ENCODE measurements at regions not wholly inside any gene's neighbourhood (a gene's known extent, or its start where the extent isn't known, plus 50 kb on each side); places are given as distances from the start of the nearest gene placed in this dataset.

DNA sequence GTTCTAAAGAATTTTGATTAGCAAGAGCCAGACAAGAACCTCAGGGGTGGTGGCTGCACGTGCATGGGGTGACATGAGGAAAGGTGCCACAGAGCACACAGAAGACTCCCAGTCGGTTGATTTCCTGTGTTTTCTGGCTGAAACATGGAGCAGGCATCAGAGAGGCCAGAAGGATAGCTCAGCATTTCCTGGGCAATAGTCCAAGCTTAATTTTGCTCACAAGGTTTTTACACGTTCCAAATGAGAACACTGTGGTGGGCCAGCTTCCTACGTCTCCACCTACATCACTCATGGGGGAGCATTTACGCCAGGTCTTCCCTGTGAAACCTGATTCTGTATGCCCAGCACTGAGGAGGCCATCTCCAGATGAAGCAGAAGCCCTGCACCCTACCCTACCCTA lies 212.5 kb upstream of the CLNK start:
- TF ChIP-seq RAD21 (IDR thresholded peaks at IDR 0.05) (no peak), HNF4A (conservative IDR thresholded peaks at IDR 0.05) (no peak), FOXA1 (IDR thresholded peaks at IDR 0.05) (no peak), HNF4G (IDR thresholded peaks at IDR 0.05) (no peak), EGR1 (IDR thresholded peaks at IDR 0.05; ENCODE audit: low read depth in 2 of 2) (no peak), TAF1 (conservative IDR thresholded peaks at IDR 0.05) (no peak), FOXA2 (IDR thresholded peaks at IDR 0.05) (no peak), RXRA (IDR thresholded peaks at IDR 0.05) (no peak), JUND (IDR thresholded peaks at IDR 0.05) (no peak), YY1 (IDR thresholded peaks at IDR 0.05) (no peak), SP1 (IDR thresholded peaks at IDR 0.05) (no peak)
- TF ChIP-seq, protein P1, sequence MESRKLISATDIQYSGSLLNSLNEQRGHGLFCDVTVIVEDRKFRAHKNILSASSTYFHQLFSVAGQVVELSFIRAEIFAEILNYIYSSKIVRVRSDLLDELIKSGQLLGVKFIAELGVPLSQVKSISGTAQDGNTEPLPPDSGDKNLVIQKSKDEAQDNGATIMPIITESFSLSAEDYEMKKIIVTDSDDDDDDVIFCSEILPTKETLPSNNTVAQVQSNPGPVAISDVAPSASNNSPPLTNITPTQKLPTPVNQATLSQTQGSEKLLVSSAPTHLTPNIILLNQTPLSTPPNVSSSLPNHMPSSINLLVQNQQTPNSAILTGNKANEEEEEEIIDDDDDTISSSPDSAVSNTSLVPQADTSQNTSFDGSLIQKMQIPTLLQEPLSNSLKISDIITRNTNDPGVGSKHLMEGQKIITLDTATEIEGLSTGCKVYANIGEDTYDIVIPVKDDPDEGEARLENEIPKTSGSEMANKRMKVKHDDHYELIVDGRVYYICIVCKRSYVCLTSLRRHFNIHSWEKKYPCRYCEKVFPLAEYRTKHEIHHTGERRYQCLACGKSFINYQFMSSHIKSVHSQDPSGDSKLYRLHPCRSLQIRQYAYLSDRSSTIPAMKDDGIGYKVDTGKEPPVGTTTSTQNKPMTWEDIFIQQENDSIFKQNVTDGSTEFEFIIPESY (IDR thresholded peaks at IDR 0.05) = no peak
- TF ChIP-seq, protein P2, sequence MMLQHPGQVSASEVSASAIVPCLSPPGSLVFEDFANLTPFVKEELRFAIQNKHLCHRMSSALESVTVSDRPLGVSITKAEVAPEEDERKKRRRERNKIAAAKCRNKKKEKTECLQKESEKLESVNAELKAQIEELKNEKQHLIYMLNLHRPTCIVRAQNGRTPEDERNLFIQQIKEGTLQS (IDR thresholded peaks at IDR 0.05) = no peak
- H3K27me3 ChIP-seq (ENCODE audit: control insufficient read depth in 4 of 4, insufficient read depth in 4 of 4, low read length in 3 of 4) = no peaks in the 10 kb centered on the region
- H3K4me3 ChIP-seq (ENCODE audit: low read depth in 1 of 3, low read length in 3 of 3) = no peak overlapping the region
- H3K27ac ChIP-seq (ENCODE audit: low read depth in 1 of 2, low read length in 2 of 2) = no peak overlapping the region
- WGBS = 79% methylated on average over 5 of the region's 5 CpGs
- H3K9me3 ChIP-seq (ENCODE audit: control insufficient read depth in 4 of 4, low read length in 3 of 4) = no peaks in the 10 kb centered on the region
- DNase-seq (ENCODE audit: low spot score) = no peak
- no peaks in the 10 kb centered on the region for H3K4me1 ChIP-seq (ENCODE audit: control insufficient read depth in 4 of 4, insufficient read depth in 4 of 4, low read length in 3 of 4)
- no peak overlapping the region for H3K9ac ChIP-seq (ENCODE audit: low read depth in 1 of 2, low read length in 2 of 2)
- H3K36me3 ChIP-seq (ENCODE audit: control insufficient read depth in 4 of 4, insufficient read depth in 3 of 4, low read depth in 1 of 4, low read length in 3 of 4) = no peaks in the 10 kb centered on the region

- H3K9me3 ChIP-seq (ENCODE audit: control insufficient read depth in 4 of 4, low read length in 3 of 4) = no peaks in the 10 kb centered on the region
- H3K4me1 ChIP-seq (ENCODE audit: control insufficient read depth in 4 of 4, insufficient read depth in 4 of 4, low read length in 3 of 4) = no peaks in the 10 kb centered on the region
These were observed 208.8 kb upstream of the CLNK start for GRCh38 chr4:10893395-10893794.

GRCh38 chr4:10891866-10892265 lies 207.3 kb upstream of the CLNK start:
- Histone ChIP-seq H3K4me3 (ENCODE audit: low read depth in 1 of 3, low read length in 3 of 3) (no peak overlapping the region), H3K36me3 (ENCODE audit: control insufficient read depth in 4 of 4, insufficient read depth in 3 of 4, low read depth in 1 of 4, low read length in 3 of 4) (no peaks in the 10 kb centered on the region), H3K9me3 (ENCODE audit: control insufficient read depth in 4 of 4, low read length in 3 of 4) (no peaks in the 10 kb centered on the region), H3K4me1 (ENCODE audit: control insufficient read depth in 4 of 4, insufficient read depth in 4 of 4, low read length in 3 of 4) (no peaks in the 10 kb centered on the region), H3K27me3 (ENCODE audit: control insufficient read depth in 4 of 4, insufficient read depth in 4 of 4, low read length in 3 of 4) (no peaks in the 10 kb centered on the region), H3K27ac (ENCODE audit: low read depth in 1 of 2, low read length in 2 of 2) (no peak overlapping the region), H3K9ac (ENCODE audit: low read depth in 1 of 2, low read length in 2 of 2) (no peak overlapping the region)
- 27% methylated on average over 2 of the region's 2 CpGs for WGBS
- DNase-seq (ENCODE audit: low spot score) = no peak
- TF ChIP-seq RXRA (IDR thresholded peaks at IDR 0.05) (no peak), HNF4A (conservative IDR thresholded peaks at IDR 0.05) (no peak), FOXA1 (IDR thresholded peaks at IDR 0.05) (no peak), GABPA (IDR thresholded peaks at IDR 0.05 in 1 of 2, conservative IDR thresholded peaks at IDR 0.05 in 1 of 2) (no peak), EGR1 (IDR thresholded peaks at IDR 0.05; ENCODE audit: low read depth in 2 of 2) (no peak), TAF1 (conservative IDR thresholded peaks at IDR 0.05) (no peak), JUND (IDR thresholded peaks at IDR 0.05) (no peak)

More at GRCh38 chr4:10893395-10893794, 208.8 kb upstream of the CLNK start:
- WGBS = 71% methylated on average over 2 of the region's 2 CpGs
- no peak for TF ChIP-seq GABPA (IDR thresholded peaks at IDR 0.05 in 1 of 2, conservative IDR thresholded peaks at IDR 0.05 in 1 of 2)
- peak; percentile 36 to 41 for TF ChIP-seq RAD21 (IDR thresholded peaks at IDR 0.05)
- no peak for TF ChIP-seq RXRA (IDR thresholded peaks at IDR 0.05)
- TF ChIP-seq, protein P3, sequence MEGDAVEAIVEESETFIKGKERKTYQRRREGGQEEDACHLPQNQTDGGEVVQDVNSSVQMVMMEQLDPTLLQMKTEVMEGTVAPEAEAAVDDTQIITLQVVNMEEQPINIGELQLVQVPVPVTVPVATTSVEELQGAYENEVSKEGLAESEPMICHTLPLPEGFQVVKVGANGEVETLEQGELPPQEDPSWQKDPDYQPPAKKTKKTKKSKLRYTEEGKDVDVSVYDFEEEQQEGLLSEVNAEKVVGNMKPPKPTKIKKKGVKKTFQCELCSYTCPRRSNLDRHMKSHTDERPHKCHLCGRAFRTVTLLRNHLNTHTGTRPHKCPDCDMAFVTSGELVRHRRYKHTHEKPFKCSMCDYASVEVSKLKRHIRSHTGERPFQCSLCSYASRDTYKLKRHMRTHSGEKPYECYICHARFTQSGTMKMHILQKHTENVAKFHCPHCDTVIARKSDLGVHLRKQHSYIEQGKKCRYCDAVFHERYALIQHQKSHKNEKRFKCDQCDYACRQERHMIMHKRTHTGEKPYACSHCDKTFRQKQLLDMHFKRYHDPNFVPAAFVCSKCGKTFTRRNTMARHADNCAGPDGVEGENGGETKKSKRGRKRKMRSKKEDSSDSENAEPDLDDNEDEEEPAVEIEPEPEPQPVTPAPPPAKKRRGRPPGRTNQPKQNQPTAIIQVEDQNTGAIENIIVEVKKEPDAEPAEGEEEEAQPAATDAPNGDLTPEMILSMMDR (IDR thresholded peaks at IDR 0.05; ENCODE audit: low read depth, low read length, missing input control) = peak; percentile 16
- Histone ChIP-seq H3K4me3 (ENCODE audit: low read depth in 1 of 3, low read length in 3 of 3) (no peak overlapping the region), H3K27ac (ENCODE audit: low read depth in 1 of 2, low read length in 2 of 2) (no peak overlapping the region), H3K9ac (ENCODE audit: low read depth in 1 of 2, low read length in 2 of 2) (no peak overlapping the region), H3K36me3 (ENCODE audit: control insufficient read depth in 4 of 4, insufficient read depth in 3 of 4, low read depth in 1 of 4, low read length in 3 of 4) (no peaks in the 10 kb centered on the region), H3K27me3 (ENCODE audit: control insufficient read depth in 4 of 4, insufficient read depth in 4 of 4, low read length in 3 of 4) (no peaks in the 10 kb centered on the region)
- no peak for DNase-seq (ENCODE audit: low spot score)

Data from liver (tissue), 8 donors.